NCI-H510A (cell line): ENCODE measurements at regions not wholly inside any gene's neighbourhood (a gene's known extent, or its start where the extent isn't known, plus 50 kb on each side); places are given as distances from the start of the nearest gene placed in this dataset.
"Not testable (repeated sequence)": the region's sequence is repeated elsewhere in the genome, so short reads cannot be mapped to it uniquely, and the experiment has no call there.

Source experiments
- DNase-seq: peaks from one replicate; lab custom pipeline; 2025; lab: John Stamatoyannopoulos, UW

- no peak for DNase-seq
Observed at GRCh38 chr2:106292627-106293026, 98.5 kb upstream of the UXS1 start.

- no peak for DNase-seq
Observed at GRCh38 chr2:106288873-106289272, 94.8 kb upstream of the UXS1 start.

GRCh38 chr2:106285237-106285829 is 91.2 kb upstream of the UXS1 start:
- DNase-seq = no peak

- no peak for DNase-seq
Observed at GRCh38 chr2:106284691-106285202, 90.6 kb upstream of the UXS1 start.

GRCh38 chr2:106284255-106284654 is 90.2 kb upstream of the UXS1 start:
- no peak for DNase-seq

- not testable (repeated sequence) for DNase-seq
Observed at GRCh38 chr2:106283228-106284152, 89.4 kb upstream of the UXS1 start.

- no peak for DNase-seq
Observed at GRCh38 chr2:106282462-106283170, 88.5 kb upstream of the UXS1 start.

- not testable (repeated sequence) for DNase-seq
Observed at GRCh38 chr2:106281907-106282430, 87.9 kb upstream of the UXS1 start.

GRCh38 chr2:106280722-106281446 is 86.8 kb upstream of the UXS1 start:
- DNase-seq = no peak

GRCh38 chr2:106280224-106280623 is 86.1 kb upstream of the UXS1 start:
- no peak for DNase-seq

GRCh38 chr2:106278112-106278876 is 84.2 kb upstream of the UXS1 start:
- DNase-seq = no peak

- DNase-seq = no peak
Observed at GRCh38 chr2:106277426-106277825, 83.3 kb upstream of the UXS1 start.

GRCh38 chr2:106275971-106276370 is 81.9 kb upstream of the UXS1 start:
- DNase-seq = no peak

- no peak for DNase-seq
Observed at GRCh38 chr2:106274668-106275067, 80.6 kb upstream of the UXS1 start.

- no peak for DNase-seq
Observed at GRCh38 chr2:106272216-106272807, 78.2 kb upstream of the UXS1 start.

GRCh38 chr2:106270471-106270891 is 76.4 kb upstream of the UXS1 start:
- DNase-seq = no peak

GRCh38 chr2:106269591-106270291 is 75.6 kb upstream of the UXS1 start:
- DNase-seq = peak; percentile 62

- DNase-seq = no peak
Observed at GRCh38 chr2:106267997-106268396, 73.9 kb upstream of the UXS1 start.

- DNase-seq = no peak
Observed at GRCh38 chr2:106261871-106262321, 67.8 kb upstream of the UXS1 start.

- not testable (repeated sequence) for DNase-seq
Observed at GRCh38 chr2:106258859-106259258, 64.8 kb upstream of the UXS1 start.
